BLaER1 treated with 17β-estradiol and CSF1 and Interleukin-3, amounts not matched to agents 10 nM and 100 nM (cell line): ENCODE measurements at regions not wholly inside any gene's neighbourhood (a gene's known extent, or its start where the extent isn't known, plus 50 kb on each side); places are given as distances from the start of the nearest gene placed in this dataset.
A peak's percentile ranks its signal among the peaks of the same experiment; 100 is the strongest.

Experiments
- H3K27ac ChIP-seq, 11 experiments: shearing (Covaris generic); formaldehyde crosslinking; 2 replicates each; pipeline ENCODE4 v1.8.1; 2022
- H3K27me3 ChIP-seq, 11 experiments: shearing (Covaris generic); formaldehyde crosslinking; 2 replicates each; pipeline ENCODE4 v1.8.1; 2022
- H3K36me3 ChIP-seq, 11 experiments: shearing (Covaris generic); formaldehyde crosslinking; 2 replicates each; pipeline ENCODE4 v1.8.1; 2022
- H3K4me1 ChIP-seq, 10 experiments: shearing (Covaris generic); formaldehyde crosslinking; 2 replicates each; pipeline ENCODE4 v1.8.1; 2022
- H3K4me2 ChIP-seq, 11 experiments: shearing (Covaris generic); formaldehyde crosslinking; 2 replicates each; pipeline ENCODE4 v1.8.1; 2022
- H3K4me3 ChIP-seq, 10 experiments: shearing (Covaris generic); formaldehyde crosslinking; 2 replicates each; pipeline ENCODE4 v1.8.1; 2022
- H3K9ac ChIP-seq, 11 experiments: shearing (Covaris generic); formaldehyde crosslinking; 2 replicates each; pipeline ENCODE4 v1.8.1; 2022
- H3K9me3 ChIP-seq, 11 experiments: shearing (Covaris generic); formaldehyde crosslinking; replicated peaks in 1 of 11; 2 replicates each; pipeline ENCODE4 v1.8.1; 2022
- H4K20me1 ChIP-seq, 11 experiments: shearing (Covaris generic); formaldehyde crosslinking; 2 replicates each; pipeline ENCODE4 v1.8.1; 2022
- Cebpa-rat ChIP-seq, 11 experiments: shearing (Covaris generic); IDR thresholded peaks; 2 replicates each; pipeline ENCODE4 v1.8.1; 2022

DNA sequence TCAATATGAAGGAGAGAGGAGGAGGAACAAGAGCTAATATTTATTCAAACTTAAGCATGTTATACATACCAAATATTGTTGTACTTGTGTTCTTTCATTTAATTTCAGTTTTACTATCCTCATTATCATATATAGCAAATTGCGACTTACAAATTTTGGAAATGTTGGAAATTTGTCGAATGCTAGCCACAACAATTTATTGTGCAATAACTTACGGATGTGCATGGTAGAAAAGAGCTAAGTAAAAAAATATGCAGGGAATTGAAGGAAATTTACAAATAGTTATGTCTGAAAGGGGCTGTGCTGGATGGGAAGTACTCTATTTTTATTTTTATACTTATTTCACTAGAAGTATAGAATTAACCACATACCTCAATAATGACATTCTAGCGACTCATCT, 376.3 kb downstream of the PCDH20 start:
- Histone ChIP-seq H3K4me1 (peaks cover 9 to 29% (median 19%) of the 10 kb centered on the region in 10 experiments), H3K27me3 (no peaks in the 10 kb centered on the region), H3K9ac (no peak overlapping the region), H3K27ac (peak overlapping the region in 2 of 11 experiments; percentile 27 to 48; a peak in 2 of 22 replicates), H3K4me2 (peak overlapping the region in 4 of 11 experiments; percentile 42 to 76 (median 68); a peak in 6 of 22 replicates), H3K9me3 (0 out of 22 replicates have a peak, but pooled peaks cover 0 to 4% (median 0%) of the 10 kb centered on the region in 11 experiments), H3K4me3 (no peak overlapping the region), H3K36me3 (no peaks in the 10 kb centered on the region), H4K20me1 (no peaks in the 10 kb centered on the region)
- 0 out of 22 replicates have a peak, but pooled peaks of 1 of the 11 experiments have one; percentile 45 for TF ChIP-seq Cebpa-rat (IDR thresholded peaks at IDR 0.05)

GRCh38 chr13:61036715-61037114, 378.9 kb downstream of the PCDH20 start:
- no peak overlapping the region for H3K9ac ChIP-seq
- TF ChIP-seq Cebpa-rat (IDR thresholded peaks at IDR 0.05) = no peak
- no peaks in the 10 kb centered on the region for H4K20me1 ChIP-seq
- no peaks in the 10 kb centered on the region for H3K36me3 ChIP-seq
- no peak overlapping the region for H3K4me3 ChIP-seq
- H3K27ac ChIP-seq = no peak overlapping the region
- H3K27me3 ChIP-seq = no peaks in the 10 kb centered on the region
- peaks cover 9 to 40% (median 18%) of the 10 kb centered on the region in 10 experiments for H3K4me1 ChIP-seq
- 0 out of 22 replicates have a peak, but pooled peaks cover 0 to 4% (median 0%) of the 10 kb centered on the region in 11 experiments for H3K9me3 ChIP-seq
- H3K4me2 ChIP-seq = no peak overlapping the region

- H3K36me3 ChIP-seq = no peaks in the 10 kb centered on the region
- no peak overlapping the region for H3K27ac ChIP-seq
- H3K27me3 ChIP-seq = no peaks in the 10 kb centered on the region
- no peak overlapping the region for H3K4me3 ChIP-seq
- no peaks in the 10 kb centered on the region for H3K9me3 ChIP-seq
- TF ChIP-seq Cebpa-rat (IDR thresholded peaks at IDR 0.05) = no peak
- no peak overlapping the region for H3K9ac ChIP-seq
- H3K4me1 ChIP-seq = peaks cover 0 to 13% (median 0%) of the 10 kb centered on the region in 10 experiments; a peak in 6 of 20 replicates
- H3K4me2 ChIP-seq = no peak overlapping the region
- H4K20me1 ChIP-seq = no peaks in the 10 kb centered on the region
Measured at GRCh38 chr13:61030445-61030844, 385.2 kb downstream of the PCDH20 start.

DNA sequence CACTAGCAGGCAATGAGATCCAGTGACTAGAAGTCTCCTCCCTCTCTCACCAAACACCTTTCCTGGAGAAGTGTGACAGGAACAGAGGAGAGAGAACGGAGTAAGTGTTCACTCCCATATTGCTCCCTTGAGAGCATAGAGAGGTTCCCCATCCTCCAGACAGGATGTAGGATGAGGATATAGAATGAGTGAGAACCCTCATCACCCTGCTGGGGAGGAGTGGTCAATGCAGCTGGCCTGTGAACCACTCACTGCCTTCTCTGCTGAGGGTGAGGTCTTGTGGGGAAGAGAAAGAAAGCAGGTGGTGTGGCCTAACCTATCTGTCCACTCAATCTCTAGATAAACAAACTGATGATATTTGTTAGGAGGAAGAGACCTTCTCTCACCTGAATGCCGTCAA, 386.6 kb downstream of the PCDH20 start:
- Histone ChIP-seq H3K9me3 (no peaks in the 10 kb centered on the region), H3K36me3 (no peaks in the 10 kb centered on the region), H3K4me1 (peaks cover 0 to 13% (median 0%) of the 10 kb centered on the region in 10 experiments; a peak in 6 of 20 replicates), H4K20me1 (no peaks in the 10 kb centered on the region), H3K27ac (no peak overlapping the region), H3K9ac (no peak overlapping the region), H3K4me3 (no peak overlapping the region), H3K27me3 (no peaks in the 10 kb centered on the region), H3K4me2 (no peak overlapping the region)
- TF ChIP-seq Cebpa-rat (IDR thresholded peaks at IDR 0.05) = no peak

DNA sequence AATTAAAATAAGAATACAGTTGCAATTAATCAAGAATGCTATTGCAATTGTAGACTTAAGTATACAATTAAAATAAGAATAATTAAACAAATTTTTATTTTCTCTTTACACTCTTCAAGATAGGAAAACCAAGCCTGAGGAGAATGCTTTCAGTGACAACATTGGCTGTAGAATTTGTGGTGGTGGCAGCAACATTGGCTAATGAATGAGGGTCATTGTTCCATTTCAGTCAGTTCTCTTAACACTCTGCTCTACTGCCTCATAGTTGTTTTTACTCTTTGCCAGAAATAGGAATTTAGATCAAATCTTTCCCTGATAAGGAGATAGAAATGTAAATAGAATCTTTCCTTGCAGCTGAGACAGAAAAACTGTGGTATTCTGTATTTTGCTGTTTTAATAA, 391.6 kb downstream of the PCDH20 start:
- Histone ChIP-seq H3K9me3 (no peaks in the 10 kb centered on the region), H3K4me3 (no peak overlapping the region), H3K36me3 (no peaks in the 10 kb centered on the region), H4K20me1 (no peaks in the 10 kb centered on the region), H3K27me3 (no peaks in the 10 kb centered on the region), H3K4me1 (no peaks in the 10 kb centered on the region), H3K9ac (no peak overlapping the region), H3K27ac (no peak overlapping the region), H3K4me2 (no peak overlapping the region)
- TF ChIP-seq Cebpa-rat (IDR thresholded peaks at IDR 0.05) = no peak

- Histone ChIP-seq H3K9ac (no peak overlapping the region), H3K27ac (no peak overlapping the region), H3K4me3 (no peak overlapping the region), H3K36me3 (no peaks in the 10 kb centered on the region), H3K27me3 (no peaks in the 10 kb centered on the region), H3K4me1 (no peaks in the 10 kb centered on the region), H4K20me1 (no peaks in the 10 kb centered on the region), H3K4me2 (no peak overlapping the region), H3K9me3 (no peaks in the 10 kb centered on the region)
- no peak for TF ChIP-seq Cebpa-rat (IDR thresholded peaks at IDR 0.05)
Measured at GRCh38 chr13:61021838-61022237, 393.8 kb downstream of the PCDH20 start.

- H3K4me3 ChIP-seq = no peak overlapping the region
- no peak overlapping the region for H3K27ac ChIP-seq
- no peaks in the 10 kb centered on the region for H3K27me3 ChIP-seq
- no peak overlapping the region for H3K9ac ChIP-seq
- peaks cover under 1 to 9% (median 5%) of the 10 kb centered on the region in 11 experiments; a peak in 18 of 22 replicates for H3K9me3 ChIP-seq
- no peaks in the 10 kb centered on the region for H4K20me1 ChIP-seq
- H3K36me3 ChIP-seq = no peaks in the 10 kb centered on the region
- no peak for TF ChIP-seq Cebpa-rat (IDR thresholded peaks at IDR 0.05)
- peaks cover 0 to 12% (median 0%) of the 10 kb centered on the region in 10 experiments; a peak in 4 of 20 replicates for H3K4me1 ChIP-seq
- H3K4me2 ChIP-seq = no peak overlapping the region
Measured at GRCh38 chr13:61013796-61014195, 401.9 kb downstream of the PCDH20 start.

DNA sequence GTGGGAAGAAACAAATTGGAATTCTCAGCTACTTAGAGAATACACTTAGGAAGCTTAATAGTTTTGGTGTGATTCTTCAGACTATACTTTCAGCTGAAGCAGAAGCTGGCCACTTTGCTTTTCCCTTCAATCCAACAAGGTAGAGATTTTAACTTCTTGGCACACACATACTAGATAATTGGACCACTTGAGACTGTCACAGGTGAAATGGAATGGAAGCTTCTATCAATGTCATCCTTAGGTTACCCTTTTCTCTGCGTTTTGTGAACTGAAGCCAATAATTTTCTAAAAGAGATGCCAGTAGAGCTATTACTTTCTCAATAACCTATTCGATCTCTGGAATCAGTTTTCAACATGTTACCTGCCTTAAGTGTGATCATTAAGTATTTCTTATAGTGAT, 405.3 kb downstream of the PCDH20 start:
- Histone ChIP-seq H3K4me1 (peaks cover 0 to 25% (median 2%) of the 10 kb centered on the region in 10 experiments; a peak in 8 of 20 replicates), H4K20me1 (no peaks in the 10 kb centered on the region), H3K4me2 (no peak overlapping the region), H3K27me3 (no peaks in the 10 kb centered on the region), H3K9ac (no peak overlapping the region), H3K27ac (no peak overlapping the region), H3K36me3 (no peaks in the 10 kb centered on the region), H3K4me3 (no peak overlapping the region), H3K9me3 (peaks cover 24 to 35% (median 31%) of the 10 kb centered on the region in 11 experiments)
- TF ChIP-seq Cebpa-rat (IDR thresholded peaks at IDR 0.05) = no peak

DNA sequence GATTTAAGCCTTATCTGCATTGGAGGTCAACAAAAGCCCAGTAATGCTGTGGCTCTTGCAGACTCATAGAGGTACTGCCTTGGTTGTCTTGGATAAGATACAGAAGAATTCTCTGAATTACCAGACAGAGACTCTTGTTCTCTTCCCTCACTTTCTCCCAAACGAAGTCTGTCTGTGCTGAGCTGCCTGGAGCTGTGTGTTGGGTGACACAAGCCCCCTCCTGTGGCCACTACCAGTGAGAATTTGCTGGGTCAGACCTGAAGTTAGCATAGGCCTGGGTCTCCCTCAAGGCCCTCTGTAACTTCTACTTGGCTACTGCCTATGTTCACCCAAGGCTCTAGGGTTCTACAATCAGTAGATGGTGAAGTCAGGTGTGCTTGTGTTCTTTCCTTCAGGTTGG, 413.0 kb downstream of the PCDH20 start:
- no peak for TF ChIP-seq Cebpa-rat (IDR thresholded peaks at IDR 0.05)

More for the DNA sequence above, 413.0 kb downstream of the PCDH20 start:
- H3K27me3 ChIP-seq = no peaks in the 10 kb centered on the region
- H3K4me1 ChIP-seq = peaks cover 0 to 16% (median 3%) of the 10 kb centered on the region in 10 experiments; a peak in 8 of 20 replicates
- peaks cover 8 to 18% (median 15%) of the 10 kb centered on the region in 11 experiments for H3K9me3 ChIP-seq
- no peaks in the 10 kb centered on the region for H4K20me1 ChIP-seq
- no peak overlapping the region for H3K27ac ChIP-seq
- no peak overlapping the region for H3K4me3 ChIP-seq
- no peaks in the 10 kb centered on the region for H3K36me3 ChIP-seq
- no peak overlapping the region for H3K4me2 ChIP-seq
- no peak overlapping the region for H3K9ac ChIP-seq
